Peyer's patch (tissue), 4 donors: ENCODE measurements at regions not wholly inside any gene's neighbourhood (a gene's known extent, or its start where the extent isn't known, plus 50 kb on each side); places are given as distances from the start of the nearest gene placed in this dataset.

Experiments
- DNase-seq, 3 donors: peaks; one replicate each; pipeline ENCODE4 v3.0.0-alpha.2; 2017 to 2019
- H3K27ac ChIP-seq, 4 donors: fragments of 200-600 bp; sonication (generic); one replicate each; pipeline ENCODE4 v1.5.1; 2016 to 2019
- H3K27me3 ChIP-seq, 2 donors: fragments of 200-600 bp; sonication (generic); one replicate each; pipeline ENCODE4 v1.5.1; 2019
- H3K36me3 ChIP-seq, 3 donors: fragments of 200-600 bp; sonication (generic); one replicate each; pipeline ENCODE4 v1.5.1; 2016 to 2019
- H3K4me1 ChIP-seq, 4 donors: fragments of 200-600 bp; sonication (generic); one replicate each; pipeline ENCODE4 v1.5.1; 2016 to 2019
- H3K4me3 ChIP-seq, 4 donors: fragments of 200-600 bp; sonication (generic); 1 replicate in 3 of 4; 2 replicates in 1 of 4; pipeline ENCODE4 v1.5.1; 2016 to 2019; ENCODE audit warnings: mild to moderate bottlenecking in 1 of 4
- H3K9me3 ChIP-seq, 4 donors: fragments of 200-600 bp; sonication (generic); one replicate each; pipeline ENCODE4 v1.5.1; 2016 to 2019; ENCODE audit warnings: mild to moderate bottlenecking in 1 of 4
- CTCF ChIP-seq, 6 experiments: fragments of 450-650 bp in 4 of 6; fragments of 200-600 bp in 2 of 6; sonication (generic) in 1 of 6; IDR thresholded peaks; one replicate each; pipeline ENCODE4 v1.5.1; 2017 to 2019; ENCODE audit warnings: antibody characterized with exemption in 6 of 6, mild to moderate bottlenecking in 3 of 6, moderate library complexity in 1 of 6
- POLR2A ChIP-seq, 2 donors: fragments of 450-650 bp; IDR thresholded peaks; one replicate each; pipeline ENCODE4 v1.5.1; 2017; ENCODE audit warnings: antibody characterized with exemption in 2 of 2, mild to moderate bottlenecking in 2 of 2, moderate library complexity in 2 of 2

- DNase-seq = no peak
- TF ChIP-seq POLR2A (IDR thresholded peaks at IDR 0.05) (no peak), CTCF (IDR thresholded peaks at IDR 0.05) (no peak)
These were observed 311.5 kb downstream of the MFSD1 start for GRCh38 chr3:159113221-159113875.

GRCh38 chr3:159114582-159114981 lies 312.7 kb downstream of the MFSD1 start:
- no peak overlapping the region for H3K27ac ChIP-seq
- H3K27me3 ChIP-seq = no peaks in the 10 kb centered on the region
- no peak overlapping the region for H3K4me3 ChIP-seq
- no peak for DNase-seq
- H3K9me3 ChIP-seq = no peaks in the 10 kb centered on the region
- TF ChIP-seq CTCF (IDR thresholded peaks at IDR 0.05) (no peak), POLR2A (IDR thresholded peaks at IDR 0.05) (no peak)
- H3K4me1 ChIP-seq = no peaks in the 10 kb centered on the region
- no peaks in the 10 kb centered on the region for H3K36me3 ChIP-seq

More at GRCh38 chr3:159113221-159113875, 311.5 kb downstream of the MFSD1 start:
- Histone ChIP-seq H3K9me3 (no peaks in the 10 kb centered on the region), H3K4me1 (no peaks in the 10 kb centered on the region), H3K36me3 (no peaks in the 10 kb centered on the region), H3K27me3 (no peaks in the 10 kb centered on the region), H3K27ac (no peak overlapping the region), H3K4me3 (no peak overlapping the region)

- Histone ChIP-seq H3K4me3 (no peak overlapping the region), H3K27me3 (no peaks in the 10 kb centered on the region), H3K9me3 (no peaks in the 10 kb centered on the region), H3K27ac (no peak overlapping the region), H3K36me3 (no peaks in the 10 kb centered on the region), H3K4me1 (no peaks in the 10 kb centered on the region)
- no peak for DNase-seq
- TF ChIP-seq CTCF (IDR thresholded peaks at IDR 0.05) = no peak
- no peak for TF ChIP-seq POLR2A (IDR thresholded peaks at IDR 0.05)
These were observed 322.0 kb downstream of the MFSD1 start for GRCh38 chr3:159123877-159124276.

- H3K9me3 ChIP-seq = no peaks in the 10 kb centered on the region
- no peak overlapping the region for H3K27ac ChIP-seq
- no peaks in the 10 kb centered on the region for H3K36me3 ChIP-seq
- no peak for DNase-seq
- H3K27me3 ChIP-seq = no peaks in the 10 kb centered on the region
- H3K4me3 ChIP-seq = no peak overlapping the region
- TF ChIP-seq POLR2A (IDR thresholded peaks at IDR 0.05) = no peak
- TF ChIP-seq CTCF (IDR thresholded peaks at IDR 0.05) = no peak
- no peaks in the 10 kb centered on the region for H3K4me1 ChIP-seq
These were observed 324.6 kb downstream of the MFSD1 start for GRCh38 chr3:159126261-159127020.

GRCh38 chr3:159127021-159127392 lies 325.2 kb downstream of the MFSD1 start:
- H3K4me3 ChIP-seq = no peak overlapping the region
- no peaks in the 10 kb centered on the region for H3K4me1 ChIP-seq
- no peaks in the 10 kb centered on the region for H3K36me3 ChIP-seq
- H3K9me3 ChIP-seq = no peaks in the 10 kb centered on the region
- DNase-seq = no peak
- no peaks in the 10 kb centered on the region for H3K27me3 ChIP-seq
- TF ChIP-seq POLR2A (IDR thresholded peaks at IDR 0.05) (no peak), CTCF (IDR thresholded peaks at IDR 0.05) (no peak)
- H3K27ac ChIP-seq = no peak overlapping the region
